ENCODE measurements at regions not wholly inside any gene's neighbourhood (a gene's known extent, or its start where the extent isn't known, plus 50 kb on each side); places are given as distances from the start of the nearest gene placed in this dataset.

DNA sequence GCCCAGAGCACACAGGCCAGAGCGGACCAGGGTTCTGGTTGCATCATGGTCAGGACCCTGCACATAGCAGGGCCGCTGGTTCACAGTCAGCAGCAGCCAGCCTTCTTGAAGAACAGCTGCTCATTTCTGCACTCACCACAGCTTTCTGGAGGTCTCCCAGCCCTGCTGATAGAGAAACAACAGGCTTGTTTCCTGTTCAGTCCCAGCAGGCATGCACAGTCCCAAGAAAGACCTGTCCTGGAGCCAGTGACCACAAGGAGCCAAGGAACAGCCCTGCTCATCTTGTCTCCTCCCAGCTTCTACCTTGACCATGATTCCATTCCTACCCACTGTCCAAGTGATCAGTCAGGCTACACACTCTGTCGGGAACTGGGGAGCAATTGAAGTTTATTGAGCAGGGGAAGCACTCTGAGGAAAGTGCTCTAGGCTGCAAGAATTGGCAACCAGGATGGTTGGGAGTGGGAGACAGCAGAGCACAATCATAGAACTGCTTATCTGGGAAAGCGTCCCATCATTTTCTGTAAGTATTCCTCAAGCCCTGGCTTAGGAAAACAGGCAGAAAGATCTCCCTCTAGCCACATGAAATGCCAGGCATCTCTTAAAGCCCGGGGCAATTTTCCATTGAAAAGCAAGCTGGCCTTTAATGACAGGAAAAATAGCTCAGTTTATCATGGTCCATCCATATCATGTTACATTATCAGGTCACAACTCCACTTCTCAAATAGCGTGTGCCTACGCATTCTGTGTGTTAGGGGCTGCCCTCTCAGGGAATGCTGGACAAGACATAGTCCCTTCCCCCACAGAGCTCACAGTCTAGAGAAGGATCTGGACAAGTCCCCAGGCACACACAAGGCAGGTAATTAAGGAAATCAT lies 155.4 kb upstream of the FOXF1 start:
- Histone ChIP-seq H4K20me1 (ENCODE audit: insufficient read depth, low read length) (no peaks in the 10 kb centered on the region), H2AFZ (ENCODE audit: low read length) (no peak overlapping the region)

DNA sequence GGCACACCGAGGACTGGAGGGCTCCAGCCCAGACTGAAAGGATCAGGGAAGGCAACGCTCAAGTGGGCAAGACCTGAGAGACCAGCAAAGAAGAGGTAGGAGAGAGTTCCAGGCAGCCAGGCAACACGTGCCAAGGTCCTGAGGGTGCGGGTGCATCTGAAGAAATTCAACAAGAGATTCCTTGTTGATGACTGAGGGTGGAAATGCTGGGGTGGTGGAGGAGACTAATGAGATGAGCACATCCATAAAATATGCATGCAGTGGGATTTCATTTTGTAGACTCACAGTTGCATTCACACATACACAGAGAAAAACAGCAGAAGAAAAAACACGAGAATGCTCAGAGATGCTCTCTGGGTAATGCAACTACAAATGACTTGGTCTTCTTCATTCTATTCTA lies 154.8 kb upstream of the FOXF1 start:
- H3K79me2 ChIP-seq (ENCODE audit: low read length), result no peaks in the 10 kb centered on the region
- TF ChIP-seq EZH2phosphoT487 (IDR thresholded peaks at IDR 0.05; ENCODE audit: low read length) (no peak), EZH2 (optimal IDR thresholded peaks at IDR 0.05; ENCODE audit: low read depth, low read length) (no peak)
- TF ChIP-seq, protein P1, sequence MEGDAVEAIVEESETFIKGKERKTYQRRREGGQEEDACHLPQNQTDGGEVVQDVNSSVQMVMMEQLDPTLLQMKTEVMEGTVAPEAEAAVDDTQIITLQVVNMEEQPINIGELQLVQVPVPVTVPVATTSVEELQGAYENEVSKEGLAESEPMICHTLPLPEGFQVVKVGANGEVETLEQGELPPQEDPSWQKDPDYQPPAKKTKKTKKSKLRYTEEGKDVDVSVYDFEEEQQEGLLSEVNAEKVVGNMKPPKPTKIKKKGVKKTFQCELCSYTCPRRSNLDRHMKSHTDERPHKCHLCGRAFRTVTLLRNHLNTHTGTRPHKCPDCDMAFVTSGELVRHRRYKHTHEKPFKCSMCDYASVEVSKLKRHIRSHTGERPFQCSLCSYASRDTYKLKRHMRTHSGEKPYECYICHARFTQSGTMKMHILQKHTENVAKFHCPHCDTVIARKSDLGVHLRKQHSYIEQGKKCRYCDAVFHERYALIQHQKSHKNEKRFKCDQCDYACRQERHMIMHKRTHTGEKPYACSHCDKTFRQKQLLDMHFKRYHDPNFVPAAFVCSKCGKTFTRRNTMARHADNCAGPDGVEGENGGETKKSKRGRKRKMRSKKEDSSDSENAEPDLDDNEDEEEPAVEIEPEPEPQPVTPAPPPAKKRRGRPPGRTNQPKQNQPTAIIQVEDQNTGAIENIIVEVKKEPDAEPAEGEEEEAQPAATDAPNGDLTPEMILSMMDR (IDR thresholded peaks at IDR 0.05; ENCODE audit: low read length), result no peak
- no peaks in the 10 kb centered on the region for H4K20me1 ChIP-seq (ENCODE audit: insufficient read depth, low read length)
- H3K4me1 ChIP-seq (ENCODE audit: low read length), result no peaks in the 10 kb centered on the region
- no peak overlapping the region for H3K4me2 ChIP-seq (ENCODE audit: low read depth, low read length)
- no peaks in the 10 kb centered on the region for H3K9me2 ChIP-seq (replicated peaks; ENCODE audit: insufficient read depth, low read length)
- H3K9ac ChIP-seq (ENCODE audit: low read length), result no peak overlapping the region
- no peak overlapping the region for H2AFZ ChIP-seq (ENCODE audit: low read length)
- no peak for DNase-seq
- H3K27ac ChIP-seq (ENCODE audit: low read length), result no peak overlapping the region
- H3K4me3 ChIP-seq (ENCODE audit: low read length), result no peak overlapping the region
- no peaks in the 10 kb centered on the region for H3K9me3 ChIP-seq (replicated peaks; ENCODE audit: insufficient read depth, low read length)
- H3K27me3 ChIP-seq (replicated peaks; ENCODE audit: insufficient read depth, low read length), result peaks cover 42% of the 10 kb centered on the region
- no peaks in the 10 kb centered on the region for H3K36me3 ChIP-seq (replicated peaks; ENCODE audit: insufficient read depth, low read length)
- H3F3A ChIP-seq (ENCODE audit: insufficient read depth, low read length), result no peaks in the 10 kb centered on the region

More for the DNA sequence above, 155.4 kb upstream of the FOXF1 start:
- H3K4me2 ChIP-seq (ENCODE audit: low read depth, low read length), result no peak overlapping the region
- H3K36me3 ChIP-seq (replicated peaks; ENCODE audit: insufficient read depth, low read length), result no peaks in the 10 kb centered on the region
- no peaks in the 10 kb centered on the region for H3K9me2 ChIP-seq (replicated peaks; ENCODE audit: insufficient read depth, low read length)
- no peak overlapping the region for H3K27ac ChIP-seq (ENCODE audit: low read length)
- no peaks in the 10 kb centered on the region for H3K79me2 ChIP-seq (ENCODE audit: low read length)
- H3K9me3 ChIP-seq (replicated peaks; ENCODE audit: insufficient read depth, low read length), result no peaks in the 10 kb centered on the region
- no peak for DNase-seq
- peaks cover 37% of the 10 kb centered on the region for H3K27me3 ChIP-seq (replicated peaks; ENCODE audit: insufficient read depth, low read length)
- H3K4me3 ChIP-seq (ENCODE audit: low read length), result no peak overlapping the region
- H3K9ac ChIP-seq (ENCODE audit: low read length), result no peak overlapping the region
- H3K4me1 ChIP-seq (ENCODE audit: low read length), result no peaks in the 10 kb centered on the region
- TF ChIP-seq, protein P1 (IDR thresholded peaks at IDR 0.05; ENCODE audit: low read length), result no peak
- TF ChIP-seq EZH2phosphoT487 (IDR thresholded peaks at IDR 0.05; ENCODE audit: low read length) (no peak), EZH2 (optimal IDR thresholded peaks at IDR 0.05; ENCODE audit: low read depth, low read length) (no peak)
- H3F3A ChIP-seq (ENCODE audit: insufficient read depth, low read length), result no peaks in the 10 kb centered on the region

DNA sequence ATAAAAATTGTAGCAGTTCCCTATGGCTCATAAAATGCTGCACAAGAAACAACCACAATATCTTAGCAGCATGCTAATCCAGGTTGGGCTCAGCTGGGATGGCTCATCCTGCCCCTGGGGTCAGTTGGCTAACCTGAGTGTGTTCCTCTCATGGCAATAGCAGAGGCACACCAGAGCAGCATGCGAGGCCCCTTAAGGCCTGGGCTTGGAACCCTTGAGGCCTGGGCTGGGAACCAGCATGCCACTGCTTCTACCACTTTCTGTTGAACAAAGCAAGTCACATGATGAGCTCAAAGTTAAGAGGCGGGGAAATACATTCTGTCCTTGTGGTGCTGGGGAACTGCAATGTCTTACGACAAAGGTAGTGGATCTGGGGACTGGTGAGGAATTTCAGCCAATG lies 154.4 kb upstream of the FOXF1 start:
- no peak overlapping the region for H2AFZ ChIP-seq (ENCODE audit: low read length)
- H3F3A ChIP-seq (ENCODE audit: insufficient read depth, low read length), result no peaks in the 10 kb centered on the region
- no peak overlapping the region for H3K9ac ChIP-seq (ENCODE audit: low read length)
- H3K27ac ChIP-seq (ENCODE audit: low read length), result no peak overlapping the region
- H3K4me1 ChIP-seq (ENCODE audit: low read length), result no peaks in the 10 kb centered on the region
- no peaks in the 10 kb centered on the region for H4K20me1 ChIP-seq (ENCODE audit: insufficient read depth, low read length)
- no peak overlapping the region for H3K4me2 ChIP-seq (ENCODE audit: low read depth, low read length)
- TF ChIP-seq, protein P1 (IDR thresholded peaks at IDR 0.05; ENCODE audit: low read length), result no peak
- TF ChIP-seq EZH2phosphoT487 (IDR thresholded peaks at IDR 0.05; ENCODE audit: low read length) (no peak), EZH2 (optimal IDR thresholded peaks at IDR 0.05; ENCODE audit: low read depth, low read length) (no peak)
- H3K79me2 ChIP-seq (ENCODE audit: low read length), result no peaks in the 10 kb centered on the region
- peaks cover 38% of the 10 kb centered on the region for H3K27me3 ChIP-seq (replicated peaks; ENCODE audit: insufficient read depth, low read length)
- H3K9me3 ChIP-seq (replicated peaks; ENCODE audit: insufficient read depth, low read length), result no peaks in the 10 kb centered on the region
- no peak for DNase-seq
- H3K36me3 ChIP-seq (replicated peaks; ENCODE audit: insufficient read depth, low read length), result no peaks in the 10 kb centered on the region
- no peak overlapping the region for H3K4me3 ChIP-seq (ENCODE audit: low read length)
- no peaks in the 10 kb centered on the region for H3K9me2 ChIP-seq (replicated peaks; ENCODE audit: insufficient read depth, low read length)
